ENCODE measurements at regions not wholly inside any gene's neighbourhood (a gene's known extent, or its start where the extent isn't known, plus 50 kb on each side); places are given as distances from the start of the nearest gene placed in this dataset.
"Not testable (repeated sequence)": the region's sequence is repeated elsewhere in the genome, so short reads cannot be mapped to it uniquely, and the experiment has no call there.

- H3K4me3 ChIP-seq (ENCODE audit: low read depth, low read length), result no peak overlapping the region
- in situ Hi-C loops (cut with HindIII; ENCODE audit: low sequenced_read_pairs), result no loop called here
- DNase-seq (ENCODE audit: low read depth), result no peak
- TF ChIP-seq CTCF (IDR thresholded peaks at IDR 0.05; ENCODE audit: low read depth, low read length, missing control alignments), result no peak
Measured at GRCh38 chr3:4063916-4064574, 239.1 kb upstream of the SETMAR start.

- in situ Hi-C loops (cut with HindIII; ENCODE audit: low sequenced_read_pairs), result no loop called here
- H3K4me3 ChIP-seq (ENCODE audit: low read depth, low read length), result no peak overlapping the region
- TF ChIP-seq CTCF (IDR thresholded peaks at IDR 0.05; ENCODE audit: low read depth, low read length, missing control alignments), result no peak
- no peak for DNase-seq (ENCODE audit: low read depth)
Measured at GRCh38 chr3:4065085-4065484, 238.1 kb upstream of the SETMAR start.

- in situ Hi-C loops (cut with HindIII; ENCODE audit: low sequenced_read_pairs), result no loop called here
- no peak for DNase-seq (ENCODE audit: low read depth)
- no peak overlapping the region for H3K4me3 ChIP-seq (ENCODE audit: low read depth, low read length)
- TF ChIP-seq CTCF (IDR thresholded peaks at IDR 0.05; ENCODE audit: low read depth, low read length, missing control alignments), result no peak
Measured at GRCh38 chr3:4065554-4065953, 237.6 kb upstream of the SETMAR start.

DNA sequence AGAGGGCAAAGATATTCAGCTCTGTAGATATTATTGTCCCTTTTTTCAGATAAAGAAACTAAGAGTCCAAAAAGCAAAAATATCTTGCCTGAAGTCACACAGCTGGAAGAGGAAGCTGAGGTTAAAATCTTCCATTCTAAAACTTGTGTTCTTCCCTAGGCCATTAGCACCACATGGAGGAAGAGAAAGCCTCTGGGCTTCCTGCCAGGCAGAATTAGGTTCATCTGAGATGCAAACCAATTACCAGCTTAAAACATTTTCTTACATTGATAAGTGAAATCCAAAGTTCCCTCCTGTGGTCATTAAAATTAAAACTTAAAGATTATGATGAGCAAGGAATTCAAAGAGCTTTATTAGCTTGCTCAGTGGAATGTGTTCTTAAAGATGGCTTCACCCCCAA lies 235.3 kb upstream of the SETMAR start:
- H3K4me3 ChIP-seq (ENCODE audit: low read depth, low read length), result no peak overlapping the region
- no peak for TF ChIP-seq CTCF (IDR thresholded peaks at IDR 0.05; ENCODE audit: low read depth, low read length, missing control alignments)
- in situ Hi-C loops (cut with HindIII; ENCODE audit: low sequenced_read_pairs), result no loop called here
- DNase-seq (ENCODE audit: low read depth), result no peak

DNA sequence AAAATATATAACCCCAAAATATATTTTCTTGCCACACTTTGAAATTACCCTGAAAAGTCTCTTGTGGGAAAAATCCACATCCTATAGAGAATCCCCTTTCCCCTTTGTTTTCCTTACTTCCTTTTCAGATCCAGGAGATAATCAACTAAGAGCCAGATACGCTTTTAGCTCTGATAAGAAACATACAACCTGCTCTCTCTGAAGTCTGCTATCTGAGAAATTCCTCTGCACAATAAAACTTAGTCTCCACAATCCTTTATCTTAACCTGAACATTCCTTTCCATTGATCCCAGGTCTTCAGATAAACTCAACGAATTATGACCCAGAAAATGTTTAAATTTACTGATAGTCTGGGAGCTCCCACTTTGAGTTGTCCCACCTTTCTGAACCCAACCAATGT lies 233.4 kb upstream of the SETMAR start:
- no peak for TF ChIP-seq CTCF (IDR thresholded peaks at IDR 0.05; ENCODE audit: low read depth, low read length, missing control alignments)
- H3K4me3 ChIP-seq (ENCODE audit: low read depth, low read length), result no peak overlapping the region
- in situ Hi-C loops (cut with HindIII; ENCODE audit: low sequenced_read_pairs), result no loop called here
- no peak for DNase-seq (ENCODE audit: low read depth)

DNA sequence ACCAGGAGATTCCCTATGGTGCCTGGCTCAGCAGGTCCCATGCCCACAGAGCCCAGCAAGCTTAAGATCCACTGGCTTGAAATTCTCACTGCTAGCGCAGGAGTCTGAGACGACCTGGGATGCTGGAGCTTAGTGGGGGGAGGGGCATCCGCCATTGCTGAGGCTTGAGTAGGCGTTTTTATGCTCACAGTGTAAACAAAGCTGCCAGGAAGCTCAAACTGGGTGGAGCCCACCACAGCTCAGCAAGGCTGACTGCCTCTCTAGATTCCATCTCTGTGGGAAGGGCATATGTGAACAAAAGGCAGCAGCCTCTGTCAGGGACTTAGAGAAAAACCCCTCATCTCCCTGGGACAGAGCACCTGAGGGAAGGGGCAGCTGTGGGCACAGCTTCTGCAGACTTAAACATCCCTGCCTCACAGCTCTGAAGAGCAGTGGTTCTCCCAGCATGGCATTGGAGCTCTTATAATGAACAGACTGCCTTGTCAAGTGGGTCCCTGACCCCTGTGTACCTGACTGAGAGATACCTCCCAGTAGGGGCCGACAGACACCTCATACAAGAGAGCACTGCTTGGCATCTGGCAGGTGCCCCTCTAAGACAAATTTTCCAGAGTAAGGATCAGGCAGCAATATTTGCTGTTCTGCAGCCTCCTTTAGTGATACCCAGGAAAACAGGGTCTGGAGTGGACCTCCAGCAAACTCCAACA lies 231.5 kb upstream of the SETMAR start:
- H3K4me3 ChIP-seq (ENCODE audit: low read depth, low read length), result no peak overlapping the region
- no peak for DNase-seq (ENCODE audit: low read depth)
- in situ Hi-C loops (cut with HindIII; ENCODE audit: low sequenced_read_pairs), result no loop called here
- TF ChIP-seq CTCF (IDR thresholded peaks at IDR 0.05; ENCODE audit: low read depth, low read length, missing control alignments), result no peak

- in situ Hi-C loops (cut with HindIII; ENCODE audit: low sequenced_read_pairs); H3K4me3 ChIP-seq (ENCODE audit: low read depth, low read length); DNase-seq (ENCODE audit: low read depth): not testable (repeated sequence)
Measured at GRCh38 chr3:4077278-4077677, 225.9 kb upstream of the SETMAR start.
